ENCODE measurements at regions not wholly inside any gene's neighbourhood (a gene's known extent, or its start where the extent isn't known, plus 50 kb on each side); places are given as distances from the start of the nearest gene placed in this dataset.

- DNase-seq (ENCODE audit: low read depth) = no peak
Measured at GRCh38 chr16:72502594-72503005, 330.6 kb upstream of the PMFBP1 start.

- DNase-seq (ENCODE audit: low read depth) = peak; percentile 24
Measured at GRCh38 chr16:72501739-72502593, 330.0 kb upstream of the PMFBP1 start.

- DNase-seq (ENCODE audit: low read depth) = no peak
Measured at GRCh38 chr16:72500545-72500944, 328.6 kb upstream of the PMFBP1 start.

GRCh38 chr16:72493716-72494415 lies 321.9 kb upstream of the PMFBP1 start:
- no peak for DNase-seq (ENCODE audit: low read depth)

- DNase-seq (ENCODE audit: low read depth) = no peak
Measured at GRCh38 chr16:72487283-72487682, 315.3 kb upstream of the PMFBP1 start.

GRCh38 chr16:72482695-72483094 lies 310.7 kb upstream of the PMFBP1 start:
- no peak for DNase-seq (ENCODE audit: low read depth)

- no peak for DNase-seq (ENCODE audit: low read depth)
Measured at GRCh38 chr16:72481419-72481818, 309.5 kb upstream of the PMFBP1 start.

- no peak for DNase-seq (ENCODE audit: low read depth)
Measured at GRCh38 chr16:72480911-72481310, 309.0 kb upstream of the PMFBP1 start.

GRCh38 chr16:72475688-72476087 lies 303.7 kb upstream of the PMFBP1 start:
- no peak for DNase-seq (ENCODE audit: low read depth)

- DNase-seq (ENCODE audit: low read depth) = no peak
Measured at GRCh38 chr16:72474501-72475123, 302.7 kb upstream of the PMFBP1 start.

- DNase-seq (ENCODE audit: low read depth) = no peak
Measured at GRCh38 chr16:72473631-72474030, 301.7 kb upstream of the PMFBP1 start.

GRCh38 chr16:72471317-72471924 lies 299.5 kb upstream of the PMFBP1 start:
- no peak for DNase-seq (ENCODE audit: low read depth)

GRCh38 chr16:72470541-72470940 lies 298.6 kb upstream of the PMFBP1 start:
- no peak for DNase-seq (ENCODE audit: low read depth)

- DNase-seq (ENCODE audit: low read depth) = no peak
Measured at GRCh38 chr16:72469932-72470331, 298.0 kb upstream of the PMFBP1 start.

- no peak for DNase-seq (ENCODE audit: low read depth)
Measured at GRCh38 chr16:72468582-72468981, 296.6 kb upstream of the PMFBP1 start.

GRCh38 chr16:72467157-72467759 lies 295.3 kb upstream of the PMFBP1 start:
- no peak for DNase-seq (ENCODE audit: low read depth)

GRCh38 chr16:72464597-72465368 lies 292.8 kb upstream of the PMFBP1 start:
- DNase-seq (ENCODE audit: low read depth) = no peak

- no peak for DNase-seq (ENCODE audit: low read depth)
Measured at GRCh38 chr16:72464052-72464451, 292.1 kb upstream of the PMFBP1 start.

- no peak for DNase-seq (ENCODE audit: low read depth)
Measured at GRCh38 chr16:72458035-72458434, 286.1 kb upstream of the PMFBP1 start.

GRCh38 chr16:72457243-72457940 lies 285.4 kb upstream of the PMFBP1 start:
- no peak for DNase-seq (ENCODE audit: low read depth)

Data from activated T-cell treated with anti-CD3 and anti-CD28 coated beads for 48 hours (primary cell).